ENCODE measurements at regions not wholly inside any gene's neighbourhood (a gene's known extent, or its start where the extent isn't known, plus 50 kb on each side); places are given as distances from the start of the nearest gene placed in this dataset.
A peak's percentile ranks its signal among the peaks of the same experiment; 100 is the strongest.

DNA sequence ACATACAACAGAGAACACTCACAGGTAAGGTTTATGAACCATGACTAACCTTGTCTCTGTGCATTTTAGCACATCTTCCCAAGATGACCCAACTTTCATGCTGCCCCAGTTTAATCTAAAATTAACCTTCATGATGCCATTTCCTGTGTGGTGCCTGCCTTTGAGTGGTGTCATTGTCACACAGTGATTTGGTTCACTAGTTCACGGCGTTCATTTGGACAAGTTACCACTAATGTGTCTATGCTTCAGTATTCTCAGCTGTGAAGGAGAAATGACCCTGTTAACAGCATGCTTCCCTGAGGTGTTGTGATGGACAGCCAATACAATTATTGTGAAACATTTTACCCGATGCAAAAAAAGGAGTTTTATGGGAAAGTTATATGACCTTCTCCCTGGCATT is 693.1 kb downstream of the RWDD3 start:
- DNase-seq, result no peak

DNA sequence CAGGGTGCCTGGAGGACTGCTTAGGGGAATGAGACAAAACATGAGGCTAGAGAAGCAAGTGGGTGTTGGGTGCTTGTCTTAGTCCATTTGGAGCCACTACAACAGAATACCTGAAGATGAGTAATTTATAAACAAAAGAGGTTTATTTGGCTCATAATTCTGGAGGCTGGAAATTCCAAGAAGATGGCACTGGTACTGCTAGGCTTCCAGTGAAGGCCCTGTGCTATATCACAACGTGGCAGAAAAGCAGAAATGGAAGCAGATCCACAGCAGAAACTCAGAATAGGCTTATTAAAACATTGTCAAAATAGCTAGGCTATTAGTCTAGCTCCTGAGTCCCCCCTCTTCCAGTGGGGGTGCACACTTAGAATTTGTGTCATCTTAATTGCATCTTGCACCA is 701.7 kb downstream of the RWDD3 start:
- DNase-seq, result no peak

DNA sequence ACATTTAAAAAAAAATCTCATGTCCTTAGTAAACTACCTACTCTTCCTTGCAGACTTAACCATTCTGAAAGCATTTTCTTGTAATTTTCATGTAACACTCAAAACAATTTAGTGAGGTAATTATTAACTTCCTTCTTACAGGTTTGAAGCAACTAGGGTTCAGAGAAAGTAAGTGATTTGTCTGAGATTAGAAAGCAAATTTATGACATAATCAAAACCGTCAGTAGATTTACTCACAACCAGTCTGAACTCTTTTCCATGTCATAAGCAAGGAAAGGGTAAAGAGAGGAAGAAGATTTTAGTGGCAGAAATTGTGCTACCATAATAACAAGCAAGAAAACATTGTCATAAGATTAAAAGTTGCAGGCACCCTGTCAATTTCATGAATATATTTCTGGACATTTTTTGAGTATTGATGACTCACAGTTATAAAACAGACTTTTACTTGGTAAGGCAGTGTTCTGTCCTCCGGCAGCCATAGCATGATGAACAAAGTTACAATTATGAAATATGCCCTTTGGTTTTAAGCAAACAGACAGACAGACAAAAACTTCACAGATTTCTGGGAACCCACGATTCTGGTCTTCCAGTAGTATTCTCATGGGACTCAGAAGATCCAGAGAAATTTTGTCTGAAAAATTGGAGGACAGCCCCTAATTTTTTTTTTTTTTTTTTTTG is 707.2 kb downstream of the RWDD3 start:
- no peak for DNase-seq

DNA sequence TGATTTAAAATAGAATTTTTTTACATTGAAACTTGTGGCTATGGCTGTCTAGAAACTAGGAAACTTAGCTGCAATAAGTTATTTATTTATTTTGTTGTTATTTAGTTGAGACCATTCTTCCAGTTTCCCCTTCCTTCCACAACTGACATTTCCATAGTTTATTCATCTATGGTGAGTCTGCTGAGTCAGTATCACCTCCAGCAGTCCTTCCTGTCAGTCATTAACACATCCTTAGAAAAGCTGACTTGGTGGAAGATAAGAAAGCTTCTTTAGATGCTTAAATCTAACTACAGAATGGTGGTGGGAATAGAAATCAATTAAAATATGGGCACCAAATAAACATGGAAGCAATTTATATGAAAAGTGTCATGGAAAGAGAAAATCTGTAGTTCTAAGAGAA is 714.0 kb downstream of the RWDD3 start:
- no peak for DNase-seq

DNA sequence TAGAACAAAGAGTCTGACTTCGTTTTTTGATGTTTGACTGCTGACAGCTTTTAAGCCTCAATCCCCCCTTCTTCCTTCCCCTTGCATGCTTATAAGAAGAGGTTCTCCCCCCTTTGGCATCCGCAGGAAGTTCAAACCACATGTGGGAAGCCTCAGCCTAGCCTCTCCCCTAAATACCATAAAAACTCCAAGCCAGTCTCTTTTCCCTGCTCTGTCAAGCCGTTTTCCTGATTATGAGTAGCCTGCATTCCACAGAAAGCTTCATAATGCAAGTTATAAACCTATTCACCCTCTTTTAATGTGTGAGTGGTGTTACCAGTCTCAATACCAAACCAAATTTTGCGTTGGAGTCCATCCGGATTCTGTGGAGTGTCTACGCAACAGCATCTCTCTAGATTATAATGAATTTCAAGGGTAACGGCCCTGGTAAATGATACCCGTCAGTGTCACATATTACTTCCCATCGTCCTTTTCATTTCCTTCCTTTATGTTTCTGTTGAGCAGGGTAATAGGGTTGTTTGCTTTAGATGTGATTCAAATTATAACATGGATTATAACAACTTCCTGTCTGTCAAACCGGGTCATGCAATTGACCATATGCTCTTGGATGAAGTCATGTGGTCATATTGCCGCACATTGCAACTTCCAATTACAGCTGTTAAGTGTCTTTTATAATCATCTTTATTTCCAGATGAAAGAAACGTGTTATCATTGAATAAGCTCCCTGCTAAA is 717.5 kb downstream of the RWDD3 start:
- DNase-seq, result no peak

DNA sequence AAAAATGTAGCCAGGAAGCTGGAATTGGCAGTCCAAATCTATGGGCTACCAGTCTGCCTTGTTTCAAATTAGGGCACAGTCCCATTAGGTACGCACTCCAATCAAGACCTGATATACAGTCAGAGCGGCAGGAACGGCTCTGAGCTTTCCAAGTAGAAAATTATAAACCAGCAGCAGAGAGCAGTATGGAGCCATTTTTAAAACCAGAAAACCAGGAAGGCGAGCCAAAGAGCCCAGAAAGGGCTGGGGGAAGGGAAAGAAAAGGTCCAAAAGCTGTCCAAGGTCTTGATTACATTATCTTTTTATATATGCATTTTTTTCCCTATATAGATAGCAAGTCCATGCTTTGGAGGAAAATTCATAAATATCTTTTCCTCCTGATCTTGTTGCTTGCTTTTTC is 719.0 kb downstream of the RWDD3 start:
- peak; percentile 7 for DNase-seq

DNA sequence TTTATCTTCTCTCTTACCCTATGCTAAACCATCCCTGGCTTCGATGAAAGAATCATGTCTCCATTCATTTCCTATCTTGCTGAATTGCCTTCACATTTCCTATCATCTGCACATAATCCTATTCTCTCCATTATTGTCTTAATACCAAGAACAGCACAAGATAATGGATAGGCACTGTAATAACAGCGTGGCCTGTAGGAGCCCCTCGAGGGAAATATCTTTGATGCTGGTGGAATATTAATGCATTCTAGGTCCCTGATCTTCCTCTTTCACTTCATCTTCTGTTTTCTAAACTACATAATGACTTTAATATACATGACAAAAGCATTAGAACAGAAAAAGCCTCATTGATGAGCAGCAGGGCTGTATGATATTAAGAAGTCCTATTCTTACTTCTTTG is 720.6 kb downstream of the RWDD3 start:
- no peak for DNase-seq

DNA sequence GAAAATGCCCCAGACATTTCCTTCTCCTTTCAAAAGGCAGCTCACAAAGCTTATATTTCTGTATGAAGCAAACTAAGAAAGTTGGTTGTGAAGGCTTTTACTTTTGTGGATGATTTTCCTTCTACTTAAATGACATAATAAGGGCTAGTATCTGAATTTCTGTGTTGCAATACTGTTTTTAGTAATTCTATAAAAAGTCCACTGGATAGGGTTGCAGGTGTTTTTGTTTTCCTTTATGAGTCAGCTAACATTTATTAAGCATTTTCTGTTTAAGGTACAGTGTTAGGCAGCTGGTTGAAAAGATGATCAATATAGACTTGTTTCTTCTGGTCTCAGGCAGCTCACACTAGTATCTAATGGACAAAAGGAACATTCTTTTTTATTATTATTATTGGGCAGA is 722.2 kb downstream of the RWDD3 start:
- DNase-seq, result no peak

DNA sequence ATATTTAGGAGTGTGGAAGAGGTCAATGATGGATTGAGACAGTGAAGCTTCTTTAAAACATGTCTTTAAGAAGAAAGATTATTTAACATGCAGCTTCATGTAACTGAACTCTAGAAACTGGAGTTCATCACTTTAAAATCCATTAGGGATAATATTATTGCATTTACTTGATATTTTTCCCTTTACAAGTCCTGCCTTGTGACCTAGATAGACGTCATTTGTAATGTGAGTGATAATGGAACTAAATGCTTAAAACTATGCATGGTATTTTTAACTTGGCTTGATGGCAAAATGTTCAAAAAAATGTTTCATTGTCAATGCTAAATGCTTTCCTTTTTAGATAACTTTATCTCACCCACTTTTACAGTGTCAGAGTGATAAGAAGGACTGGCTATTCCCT is 723.7 kb downstream of the RWDD3 start:
- peak; percentile 30 for DNase-seq

DNA sequence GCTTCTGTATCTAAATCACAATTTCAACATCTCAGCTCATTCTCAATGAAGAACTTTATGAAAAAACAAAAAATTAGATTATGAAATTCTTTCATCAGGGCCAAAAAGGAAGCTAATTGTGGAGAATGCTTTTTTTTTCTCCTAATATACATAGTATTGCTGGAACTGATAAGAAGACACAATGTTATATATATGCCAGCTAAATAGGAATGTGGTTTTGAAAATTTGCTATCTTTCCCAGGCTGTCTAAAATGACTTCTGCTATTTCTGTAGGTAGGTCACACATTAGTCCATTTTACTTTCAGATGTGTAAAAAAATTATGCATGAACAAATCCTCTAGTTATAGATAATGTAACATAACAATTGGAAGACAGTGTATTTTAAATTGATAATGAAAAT is 732.9 kb downstream of the RWDD3 start:
- no peak for DNase-seq

DNA sequence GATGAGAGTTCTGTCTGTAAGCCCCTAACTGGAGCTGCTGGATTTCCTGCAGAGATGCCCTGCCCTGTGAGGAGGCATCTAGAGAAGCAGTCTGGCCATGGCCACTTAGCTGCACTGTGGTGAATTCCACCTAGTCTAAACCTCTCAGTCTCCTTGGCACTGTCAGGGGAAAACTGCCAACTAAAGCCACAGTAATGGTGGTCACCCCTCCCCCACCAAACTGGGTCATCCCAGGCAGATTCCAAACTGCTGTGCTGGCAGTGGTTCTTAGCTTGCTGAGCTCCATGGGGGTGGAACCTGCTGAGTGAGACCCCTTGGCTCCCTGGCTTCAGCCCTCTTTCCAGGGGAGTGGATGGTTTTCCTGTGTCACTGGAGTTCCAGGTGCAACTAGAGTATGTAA is 740.6 kb downstream of the RWDD3 start:
- DNase-seq, result peak; percentile 53

DNA sequence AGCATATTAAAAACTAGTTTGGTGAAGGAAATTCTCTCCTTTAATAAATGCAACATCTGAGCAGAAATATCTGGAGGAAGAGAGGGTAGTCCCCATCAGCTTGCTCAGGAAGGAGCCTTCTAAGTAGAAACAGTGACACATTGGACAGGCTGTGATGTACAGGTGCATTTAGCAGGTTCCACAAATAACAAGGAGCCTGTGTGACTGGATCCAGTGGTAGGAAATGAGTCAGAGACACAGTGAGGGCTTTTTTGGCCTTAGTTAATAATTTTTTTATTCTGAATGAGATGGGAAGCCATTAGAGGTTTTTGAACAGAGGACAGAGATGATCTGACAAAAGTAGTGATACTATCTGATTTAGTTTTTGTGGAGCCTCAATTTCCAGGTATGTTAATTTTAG is 738.9 kb upstream of the PTBP2 start:
- DNase-seq, result no peak

DNA sequence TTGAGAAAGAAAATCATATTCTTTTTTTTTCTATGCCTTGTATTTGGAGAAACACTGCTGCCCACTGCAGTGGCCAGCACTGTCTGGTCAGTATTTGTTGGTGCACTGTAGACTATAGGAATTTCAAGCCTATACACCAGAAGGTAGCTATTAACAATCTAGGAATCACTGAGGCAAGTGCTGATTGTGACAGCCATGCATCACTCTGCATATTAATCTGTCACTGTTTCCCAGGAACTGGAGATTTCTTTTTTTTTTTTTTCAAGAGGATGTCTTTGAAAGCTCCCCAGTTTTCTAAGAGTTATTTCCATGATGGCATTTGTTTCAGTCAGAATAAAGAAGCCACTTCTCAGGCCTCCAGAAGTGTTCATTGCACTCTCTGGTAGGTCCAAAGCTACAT is 737.8 kb upstream of the PTBP2 start:
- no peak for DNase-seq

DNA sequence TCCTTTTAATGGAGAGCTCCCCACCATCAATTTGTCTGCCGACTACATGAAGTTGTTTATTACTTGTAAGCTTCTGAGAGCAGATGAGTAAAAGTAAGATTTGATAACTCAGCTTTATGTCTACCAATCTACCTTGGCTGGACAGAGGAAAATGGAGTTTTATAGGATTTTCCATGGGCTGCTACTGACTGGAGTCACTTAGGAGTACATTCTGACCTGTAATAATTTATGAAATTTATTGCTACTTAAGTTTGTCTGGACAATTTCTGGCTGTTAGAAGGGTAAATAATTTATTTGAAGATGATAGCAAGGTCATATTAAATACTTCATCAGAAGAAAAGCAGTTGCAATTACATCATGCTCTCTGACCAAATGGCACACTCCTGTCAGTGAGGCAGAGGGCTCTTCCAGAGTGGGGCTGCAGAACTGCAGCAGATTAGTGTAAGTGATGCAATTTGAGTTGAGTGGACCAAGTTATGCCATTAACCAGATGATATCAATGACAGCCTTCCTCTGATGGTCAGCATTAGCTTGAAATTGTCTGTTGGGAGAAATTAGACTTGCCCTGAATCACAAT is 736.7 kb upstream of the PTBP2 start:
- no peak for DNase-seq

DNA sequence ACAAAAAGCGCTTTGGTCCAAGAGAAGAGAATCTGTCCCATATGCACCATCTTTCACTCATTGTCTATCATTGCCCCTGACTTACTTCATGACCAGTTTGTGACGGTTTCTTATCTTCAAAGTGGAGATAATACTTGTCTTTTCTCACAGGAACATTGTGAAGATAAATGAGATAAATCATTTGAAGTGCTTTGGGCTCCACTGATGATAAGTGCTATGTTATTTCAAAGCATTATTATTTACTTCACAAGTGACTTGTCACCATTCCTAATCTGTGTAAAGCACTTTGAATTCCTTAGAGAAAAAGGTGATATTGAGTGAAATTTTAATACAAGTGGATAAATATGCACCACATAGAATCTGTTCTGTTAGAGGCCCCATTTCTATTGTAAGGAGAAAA is 731.6 kb upstream of the PTBP2 start:
- no peak for DNase-seq

DNA sequence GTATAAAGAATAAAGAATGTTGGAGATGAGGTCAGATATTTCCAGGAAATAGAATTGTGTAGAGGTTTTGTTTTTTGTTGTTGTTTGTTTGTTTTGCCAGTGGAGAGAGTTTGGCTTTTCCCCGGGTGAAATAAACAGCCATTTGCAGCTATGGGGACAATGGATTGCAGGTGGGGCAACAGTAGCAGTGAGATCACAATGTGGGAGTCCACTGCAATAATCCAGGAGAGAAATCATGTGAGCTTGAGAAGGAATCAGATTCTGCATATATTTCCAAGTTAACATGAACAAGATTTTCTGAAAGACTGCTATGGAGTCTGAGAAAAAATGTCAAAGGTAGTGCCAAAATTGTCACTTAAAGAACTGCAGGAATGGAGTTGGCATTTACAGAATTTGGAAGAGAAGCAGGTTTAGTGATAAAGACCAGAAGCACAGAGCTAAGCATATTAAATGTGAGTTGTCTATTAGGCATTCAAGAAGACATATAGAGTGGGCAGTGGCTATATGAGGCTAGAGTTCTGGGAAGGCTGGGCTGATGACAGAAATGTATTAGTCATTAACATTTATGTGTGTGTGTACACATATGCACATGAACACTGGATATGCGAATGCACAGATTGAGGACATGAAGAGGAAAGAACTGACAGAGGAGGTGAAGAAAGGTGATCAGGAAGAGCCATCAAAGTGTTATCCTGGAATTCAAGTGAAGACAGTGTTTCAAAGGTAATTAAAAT is 729.6 kb upstream of the PTBP2 start:
- DNase-seq, result no peak

DNA sequence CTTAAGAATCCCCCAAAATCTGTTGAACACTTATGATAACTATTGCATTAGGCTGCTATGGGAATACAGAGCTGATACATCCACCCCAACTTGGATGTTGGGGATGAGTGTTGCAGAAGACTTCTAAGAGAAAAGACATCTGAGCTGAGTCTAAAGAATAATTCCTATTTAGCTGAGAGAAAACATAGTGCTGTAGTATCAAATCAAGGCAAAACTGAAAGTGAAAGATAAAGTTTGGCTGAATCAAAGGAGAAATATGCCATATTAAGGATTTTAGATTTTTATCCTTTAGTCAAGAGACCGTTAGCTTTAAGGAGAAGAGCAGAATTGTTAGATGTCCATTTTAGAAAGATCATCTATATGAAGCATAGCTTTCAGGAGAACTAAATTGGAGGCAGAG is 726.9 kb upstream of the PTBP2 start:
- DNase-seq, result no peak

DNA sequence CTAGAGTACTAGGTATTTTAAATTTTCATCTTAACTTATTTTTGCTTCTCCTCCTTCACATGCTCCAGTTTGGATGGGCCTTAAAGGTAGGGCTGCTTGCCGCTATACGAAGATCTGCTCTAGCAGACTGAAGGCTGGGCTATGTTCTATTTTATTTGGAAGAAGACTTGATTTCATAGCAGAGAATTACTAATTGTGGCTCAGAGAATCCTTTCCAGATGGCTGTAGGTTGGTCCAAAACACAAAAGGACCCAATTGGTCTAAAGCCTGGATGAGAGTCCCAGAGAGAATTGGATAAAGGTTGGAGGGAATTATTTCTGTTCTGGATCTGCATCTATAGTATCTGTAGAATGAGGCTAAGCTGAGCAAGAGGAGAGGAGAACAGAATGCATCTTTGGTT is 719.4 kb upstream of the PTBP2 start:
- DNase-seq, result no peak

DNA sequence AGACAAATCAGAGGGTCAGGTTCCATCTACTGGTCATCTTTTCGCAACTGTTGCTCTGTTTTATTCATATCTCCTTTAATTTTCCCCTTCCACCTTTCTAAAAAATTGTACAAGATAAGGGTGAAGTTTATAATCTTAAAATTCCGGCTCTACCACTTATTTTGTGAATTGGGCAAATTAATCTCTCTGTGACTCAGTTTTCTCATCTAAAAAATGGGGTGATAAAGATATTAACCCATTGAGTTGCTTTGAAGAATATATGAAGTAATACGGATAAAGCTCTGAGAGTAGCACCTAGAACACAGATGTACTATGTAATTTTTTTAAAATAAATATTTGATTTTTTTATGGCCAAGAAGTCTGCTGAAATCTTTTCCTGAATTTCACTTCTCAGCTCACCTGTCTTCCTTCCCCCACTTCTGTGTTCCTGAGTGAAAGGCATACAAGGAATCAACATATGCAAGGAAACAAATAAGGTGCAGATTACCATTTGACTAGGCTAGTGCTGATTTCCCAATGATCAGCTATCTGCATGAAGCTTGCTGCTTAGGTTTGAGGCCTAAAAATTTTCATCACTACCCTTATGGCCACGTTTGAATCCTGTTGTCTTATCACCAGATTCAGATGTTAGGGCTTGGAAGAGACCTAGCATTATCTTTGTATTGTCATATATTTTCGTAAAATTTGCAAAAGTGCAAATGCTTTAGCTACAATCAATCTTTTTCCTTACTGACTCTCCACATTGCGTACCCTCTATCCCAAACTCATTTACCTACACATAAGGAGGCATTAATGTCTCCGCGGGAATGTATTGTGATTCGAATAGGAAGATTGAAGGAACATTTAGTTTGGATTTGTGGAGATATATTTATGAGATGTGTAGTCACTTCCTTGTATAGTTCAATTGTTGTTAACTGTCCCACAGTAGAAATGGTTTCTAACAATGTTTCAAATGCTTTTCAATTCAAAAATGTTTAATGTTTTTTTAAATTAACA is 718.3 kb upstream of the PTBP2 start:
- DNase-seq, result no peak

DNA sequence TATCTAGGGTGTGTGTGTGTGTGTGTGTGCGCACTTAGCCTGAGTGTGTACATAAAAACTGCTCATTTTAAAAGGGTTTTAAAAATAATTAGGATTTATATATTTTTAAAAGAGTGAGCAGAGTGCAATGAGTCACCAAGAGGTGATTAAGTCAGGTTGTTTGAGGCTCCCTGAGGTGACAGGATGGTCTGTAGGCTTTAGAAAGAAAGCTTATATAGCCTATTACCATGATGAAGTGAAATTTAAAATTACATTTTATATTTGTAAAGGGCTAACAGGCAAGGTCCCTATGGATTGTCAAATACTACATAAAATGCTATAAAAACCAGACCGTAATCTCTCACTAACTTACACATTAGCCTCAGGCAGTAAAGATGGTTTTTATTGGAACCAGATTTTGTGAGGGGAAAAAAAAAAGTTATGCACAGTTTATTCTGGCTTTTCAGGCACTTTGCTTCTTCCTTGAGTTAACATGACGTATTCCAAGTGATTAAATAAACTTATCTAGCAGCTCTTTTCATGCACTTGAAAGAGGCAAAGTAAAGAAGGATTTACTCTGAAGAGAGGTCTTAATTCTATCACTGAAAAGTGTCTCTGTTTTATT is 711.7 kb upstream of the PTBP2 start:
- DNase-seq, result no peak

DNA sequence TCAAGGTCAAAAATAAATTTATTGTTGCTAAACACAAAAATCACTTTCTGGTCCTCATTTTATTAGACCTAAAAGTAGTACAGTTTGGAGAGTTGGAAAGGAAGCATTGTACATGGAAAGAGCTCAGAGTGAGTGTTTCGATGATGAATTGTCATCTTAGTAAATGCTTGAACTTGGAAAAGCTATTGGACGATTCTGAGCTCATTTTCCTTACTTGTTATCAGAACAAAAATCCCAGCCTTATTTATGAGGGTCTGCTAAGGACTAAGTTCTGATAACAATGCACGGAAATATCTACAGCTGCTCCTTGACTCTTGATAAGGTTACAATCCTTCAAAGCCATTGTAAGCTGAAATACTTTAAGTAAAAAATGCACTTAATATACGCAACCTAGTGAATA is 710.0 kb upstream of the PTBP2 start:
- no peak for DNase-seq

DNA sequence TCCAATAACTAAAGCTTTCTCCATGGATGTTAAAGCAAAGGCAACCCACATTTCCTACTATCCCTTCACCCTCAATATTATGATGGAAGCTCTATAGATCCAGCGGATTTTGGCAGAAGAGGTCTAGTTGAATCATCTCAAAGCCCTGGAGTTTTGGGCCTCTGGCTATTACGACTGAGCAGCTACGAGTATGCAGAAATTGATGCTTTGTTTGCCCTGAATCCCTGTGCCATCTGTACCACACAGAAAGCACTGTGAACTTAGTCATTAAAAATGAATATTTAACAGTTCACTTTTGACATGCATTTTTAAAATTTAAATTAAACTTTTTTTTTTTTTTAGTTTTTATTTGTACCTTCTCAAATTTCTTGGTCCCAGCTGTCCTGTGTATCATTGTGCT is 705.4 kb upstream of the PTBP2 start:
- DNase-seq, result no peak
